ENCODE measurements at regions not wholly inside any gene's neighbourhood (a gene's known extent, or its start where the extent isn't known, plus 50 kb on each side); places are given as distances from the start of the nearest gene placed in this dataset.

DNA sequence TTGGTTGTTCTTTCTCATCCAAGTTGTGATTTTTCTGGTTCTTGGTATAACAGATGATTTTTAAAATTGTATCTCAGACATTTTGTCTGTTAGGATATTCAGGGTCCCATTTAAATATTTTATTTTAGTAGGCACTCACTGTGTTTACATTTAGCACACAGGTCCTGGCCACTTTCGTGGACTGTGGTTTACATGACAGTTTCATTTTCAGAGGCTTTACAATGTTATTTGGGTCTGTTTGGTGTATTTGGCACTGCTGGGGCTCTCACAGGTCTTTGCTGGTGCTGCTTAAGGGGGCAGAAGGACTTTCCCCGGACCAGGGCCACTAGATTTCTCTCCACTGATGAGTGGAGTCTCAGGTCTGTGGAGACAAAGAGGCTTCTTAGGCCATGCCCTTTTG lies 75.5 kb upstream of the TGM3 start:
- TF ChIP-seq POLR2AphosphoS2 (conservative IDR thresholded peaks at IDR 0.05; ENCODE audit: low read length) (no peak), POLR2A (IDR thresholded peaks at IDR 0.05; ENCODE audit: low read length) (no peak), JUN (IDR thresholded peaks at IDR 0.05) (no peak), ZFP36 (IDR thresholded peaks at IDR 0.05; ENCODE audit: borderline replicate concordance, partially characterized antibody) (no peak), TP53 (CRISPR knock-in tag; IDR thresholded peaks at IDR 0.05) (no peak), EP300 (IDR thresholded peaks at IDR 0.05) (no peak), RFX5 (IDR thresholded peaks at IDR 0.05) (no peak), SREBF2 (IDR thresholded peaks at IDR 0.05) (no peak), RAD21 (conservative IDR thresholded peaks at IDR 0.05 in 1 of 2, IDR thresholded peaks at IDR 0.05 in 1 of 2) (no peak)
- TF ChIP-seq, protein P1, sequence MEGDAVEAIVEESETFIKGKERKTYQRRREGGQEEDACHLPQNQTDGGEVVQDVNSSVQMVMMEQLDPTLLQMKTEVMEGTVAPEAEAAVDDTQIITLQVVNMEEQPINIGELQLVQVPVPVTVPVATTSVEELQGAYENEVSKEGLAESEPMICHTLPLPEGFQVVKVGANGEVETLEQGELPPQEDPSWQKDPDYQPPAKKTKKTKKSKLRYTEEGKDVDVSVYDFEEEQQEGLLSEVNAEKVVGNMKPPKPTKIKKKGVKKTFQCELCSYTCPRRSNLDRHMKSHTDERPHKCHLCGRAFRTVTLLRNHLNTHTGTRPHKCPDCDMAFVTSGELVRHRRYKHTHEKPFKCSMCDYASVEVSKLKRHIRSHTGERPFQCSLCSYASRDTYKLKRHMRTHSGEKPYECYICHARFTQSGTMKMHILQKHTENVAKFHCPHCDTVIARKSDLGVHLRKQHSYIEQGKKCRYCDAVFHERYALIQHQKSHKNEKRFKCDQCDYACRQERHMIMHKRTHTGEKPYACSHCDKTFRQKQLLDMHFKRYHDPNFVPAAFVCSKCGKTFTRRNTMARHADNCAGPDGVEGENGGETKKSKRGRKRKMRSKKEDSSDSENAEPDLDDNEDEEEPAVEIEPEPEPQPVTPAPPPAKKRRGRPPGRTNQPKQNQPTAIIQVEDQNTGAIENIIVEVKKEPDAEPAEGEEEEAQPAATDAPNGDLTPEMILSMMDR (IDR thresholded peaks at IDR 0.05): no peak
- TF ChIP-seq, protein P2, sequence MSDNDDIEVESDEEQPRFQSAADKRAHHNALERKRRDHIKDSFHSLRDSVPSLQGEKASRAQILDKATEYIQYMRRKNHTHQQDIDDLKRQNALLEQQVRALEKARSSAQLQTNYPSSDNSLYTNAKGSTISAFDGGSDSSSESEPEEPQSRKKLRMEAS (IDR thresholded peaks at IDR 0.05): no peak

Data from A549 (cell line).